ENCODE measurements at regions not wholly inside any gene's neighbourhood (a gene's known extent, or its start where the extent isn't known, plus 50 kb on each side); places are given as distances from the start of the nearest gene placed in this dataset.
"Not testable (repeated sequence)": the region's sequence is repeated elsewhere in the genome, so short reads cannot be mapped to it uniquely, and the experiment has no call there.

- peak in 1 of 4 experiments; percentile 4 for DNase-seq
These were observed 113.7 kb downstream of the CDCA7 start for GRCh38 chr2:173468266-173468793.

GRCh38 chr2:173472112-173472511, 117.4 kb downstream of the CDCA7 start:
- peak in 1 of 4 experiments; percentile 4 for DNase-seq

DNA sequence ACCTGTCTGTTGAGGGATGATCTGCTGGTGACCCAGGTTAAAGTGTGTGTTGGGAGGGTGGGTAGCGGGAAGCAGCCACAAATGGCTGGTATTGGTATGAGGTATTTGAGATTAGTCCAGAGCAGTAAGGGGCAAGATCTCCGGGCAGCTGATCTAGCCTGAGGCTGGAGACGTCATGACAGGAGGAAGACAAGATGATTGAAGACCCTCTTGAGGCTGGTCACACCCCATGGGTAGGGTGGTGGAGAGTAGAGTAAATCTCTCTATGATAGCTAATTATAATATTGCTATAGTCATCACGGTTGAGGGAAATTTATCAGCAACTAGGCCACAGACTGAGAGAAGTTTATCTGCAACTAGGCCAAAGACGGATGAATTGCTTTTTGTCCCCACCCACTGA, 128.5 kb downstream of the CDCA7 start:
- no peak for DNase-seq

- no peak for DNase-seq
These were observed 134.2 kb downstream of the CDCA7 start for GRCh38 chr2:173488861-173489260.

DNA sequence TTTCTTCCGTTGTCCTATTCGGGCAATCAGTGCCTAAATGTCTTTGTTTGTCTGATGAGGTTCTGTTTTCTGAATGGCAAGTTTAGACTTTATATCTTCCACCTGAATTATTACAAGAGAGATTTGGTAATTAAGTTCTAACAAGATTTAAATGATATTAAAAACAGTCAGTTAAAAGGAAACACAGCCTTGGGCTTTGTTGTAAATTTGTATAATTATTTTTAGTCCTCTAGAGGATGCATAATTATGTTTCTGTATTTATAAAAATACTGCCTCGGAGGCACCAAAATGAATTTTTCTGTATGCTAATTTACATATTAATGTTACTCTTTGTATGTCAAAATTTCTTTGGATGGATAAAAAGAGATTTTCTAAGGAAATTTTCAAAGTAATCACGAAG, 136.7 kb downstream of the CDCA7 start:
- DNase-seq: no peak

DNA sequence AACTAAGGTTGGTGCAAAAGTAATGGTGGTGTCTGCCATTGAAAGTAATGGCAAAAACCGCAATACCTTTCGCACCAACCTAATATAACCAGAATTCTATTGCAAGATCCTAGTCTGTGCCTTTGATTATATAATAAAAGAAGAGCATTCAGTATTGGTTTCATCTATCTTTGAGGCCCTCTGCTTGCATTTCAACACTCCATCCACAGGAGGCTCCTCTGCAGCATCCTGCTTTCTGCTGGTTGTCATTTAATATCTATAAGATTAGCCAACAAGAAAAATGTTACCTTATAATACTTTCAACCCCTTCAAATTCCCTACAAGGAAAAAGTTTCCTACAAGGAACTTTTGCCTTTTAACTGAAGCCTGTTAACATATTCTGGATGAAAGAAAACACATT, 139.2 kb downstream of the CDCA7 start:
- no peak for DNase-seq

DNA sequence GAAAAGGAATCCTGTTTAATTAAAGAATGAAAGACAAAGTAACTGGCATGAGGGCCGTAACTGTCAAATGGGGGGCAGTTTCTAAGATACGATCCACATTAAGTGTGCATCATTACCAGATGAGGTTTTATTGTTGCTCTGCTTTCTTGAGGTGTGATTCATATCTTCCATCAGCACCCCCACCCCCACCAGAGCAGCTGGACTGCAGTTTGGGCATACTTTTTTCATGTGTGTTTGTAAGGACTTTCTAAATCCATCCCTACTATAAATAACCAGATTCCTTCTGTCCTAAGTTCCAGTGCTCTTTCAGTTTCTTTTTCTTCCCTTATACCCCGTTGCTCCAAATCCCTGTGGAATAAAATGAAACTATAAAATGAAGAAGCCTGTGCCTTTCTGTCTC, 142.1 kb downstream of the CDCA7 start:
- DNase-seq: no peak

DNA sequence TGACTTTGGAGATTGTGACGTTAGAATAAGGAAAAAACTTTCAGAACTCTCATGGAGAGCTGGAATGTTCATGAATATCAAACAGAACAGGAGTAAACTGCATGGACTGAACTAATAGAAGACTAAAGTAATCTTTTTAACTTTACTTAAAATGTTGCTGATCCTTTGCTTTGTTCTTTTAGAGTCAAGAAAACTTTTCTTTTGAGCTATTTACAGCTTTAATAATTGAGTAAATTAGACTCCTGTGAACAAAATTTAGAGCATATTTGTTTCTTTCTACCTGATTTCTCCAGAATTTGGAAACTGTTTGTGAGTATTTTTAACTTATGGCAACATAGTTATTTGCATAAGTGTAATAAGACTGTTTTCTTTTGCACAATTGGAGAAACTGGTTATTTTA, 146.3 kb downstream of the CDCA7 start:
- no peak for DNase-seq

GRCh38 chr2:173502296-173502695, 147.6 kb downstream of the CDCA7 start:
- no peak for DNase-seq

DNA sequence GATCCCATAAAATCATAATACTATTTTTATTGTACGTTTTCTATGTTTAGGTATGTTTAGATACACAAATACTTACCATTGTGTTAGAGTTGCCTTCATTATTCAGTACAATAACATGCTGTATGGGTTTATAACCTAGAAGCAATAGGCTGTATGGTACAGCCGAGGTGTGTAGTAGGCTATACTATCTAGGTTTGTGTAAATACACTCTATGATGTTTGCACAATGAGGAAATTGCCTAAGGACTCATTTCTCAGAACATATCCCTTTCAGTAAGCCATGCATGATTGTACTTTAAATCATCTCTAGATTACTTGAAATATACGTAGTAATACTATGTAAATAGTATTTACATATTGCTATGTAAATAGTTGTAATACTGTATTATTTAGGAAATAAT, 156.7 kb downstream of the CDCA7 start:
- no peak for DNase-seq

DNA sequence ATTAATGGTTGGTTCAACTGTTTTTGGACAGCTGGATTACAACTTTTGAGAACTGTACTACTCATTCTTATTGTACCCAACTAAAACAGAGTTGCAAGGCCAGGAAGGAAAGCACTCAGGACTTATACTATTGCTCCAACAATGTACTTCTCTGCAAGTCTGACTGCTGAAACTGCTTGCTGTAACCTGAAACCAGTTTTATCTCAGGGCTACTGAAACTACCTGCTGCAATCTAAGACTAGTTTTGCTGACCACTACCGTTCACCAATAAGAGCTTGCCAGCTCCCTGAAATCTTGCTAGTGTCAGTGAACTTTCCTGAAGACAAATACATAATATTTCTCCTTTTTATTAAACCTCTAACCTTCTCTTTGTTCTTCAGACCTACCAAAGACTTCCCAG, 157.3 kb downstream of the CDCA7 start:
- DNase-seq: no peak

GRCh38 chr2:173513107-173513727, 158.5 kb downstream of the CDCA7 start:
- no peak for DNase-seq

DNA sequence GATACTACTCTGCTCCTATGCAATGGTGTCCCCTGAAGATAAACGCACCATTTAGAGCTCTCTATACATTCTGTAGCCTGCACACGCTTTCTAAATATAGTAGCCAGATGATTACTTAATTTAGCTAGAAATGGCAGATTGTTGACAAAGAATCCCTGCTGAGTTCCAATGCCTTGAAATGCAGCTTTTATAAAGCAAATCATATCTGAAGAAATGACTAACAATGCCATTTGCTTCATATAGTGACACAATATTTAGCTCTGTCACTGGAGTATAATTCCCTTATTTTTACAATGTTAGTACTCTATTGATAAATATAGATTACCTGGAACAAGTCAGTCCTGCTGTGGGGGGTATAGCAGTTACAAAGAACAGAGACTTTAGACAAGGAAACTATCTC, 166.2 kb downstream of the CDCA7 start:
- no peak for DNase-seq

GRCh38 chr2:173521450-173522192, 166.9 kb downstream of the CDCA7 start:
- DNase-seq: no peak

- DNase-seq: peak; percentile 78 to 93 (median 87)
These were observed 168.8 kb downstream of the CDCA7 start for GRCh38 chr2:173523497-173523896.

GRCh38 chr2:173524256-173524955, 169.7 kb downstream of the CDCA7 start:
- DNase-seq: peak; percentile 70 to 93 (median 82)

DNA sequence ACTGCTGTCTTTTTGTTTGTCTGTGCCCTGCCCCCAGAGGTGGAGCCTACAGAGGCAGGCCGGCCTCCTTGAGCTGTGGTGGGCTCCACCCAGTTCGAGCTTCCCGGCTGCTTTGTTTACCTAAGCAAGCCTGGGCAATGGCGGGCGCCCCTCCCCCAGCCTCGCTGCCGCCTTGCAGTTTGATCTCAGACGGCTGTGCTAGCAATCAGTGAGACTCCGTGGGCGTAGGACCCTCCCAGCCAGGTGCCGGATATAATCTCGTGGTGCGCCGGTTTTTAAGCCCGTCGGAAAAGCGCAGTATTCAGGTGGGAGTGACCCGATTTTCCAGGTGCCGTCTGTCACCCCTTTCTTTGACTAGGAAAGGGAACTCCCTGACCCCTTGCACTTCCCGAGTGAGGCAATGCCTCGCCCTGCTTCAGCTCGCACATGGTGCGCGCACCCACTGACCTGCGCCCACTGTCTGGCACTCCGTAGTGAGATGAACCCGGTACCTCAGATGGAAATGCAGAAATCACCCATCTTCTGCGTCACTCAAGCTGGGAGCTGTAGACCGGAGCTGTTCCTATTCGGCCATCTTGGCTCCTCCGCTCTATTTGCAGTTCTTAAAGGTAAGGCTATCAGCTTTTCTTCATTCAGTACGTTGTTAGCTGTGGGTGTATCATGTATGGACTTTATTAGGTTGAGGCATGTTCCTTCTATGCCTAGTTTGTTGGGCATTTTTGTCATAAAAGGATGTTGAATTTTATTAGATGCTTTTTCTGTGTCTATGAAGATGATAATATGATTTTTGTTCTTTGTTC, 178.3 kb downstream of the CDCA7 start:
- not testable (repeated sequence) for DNase-seq

GRCh38 chr2:173537694-173538093, 183.0 kb downstream of the CDCA7 start:
- no peak for DNase-seq

- DNase-seq: no peak
These were observed 184.9 kb downstream of the CDCA7 start for GRCh38 chr2:173539615-173540014.

GRCh38 chr2:173544641-173545363, 190.1 kb downstream of the CDCA7 start:
- DNase-seq: no peak

DNA sequence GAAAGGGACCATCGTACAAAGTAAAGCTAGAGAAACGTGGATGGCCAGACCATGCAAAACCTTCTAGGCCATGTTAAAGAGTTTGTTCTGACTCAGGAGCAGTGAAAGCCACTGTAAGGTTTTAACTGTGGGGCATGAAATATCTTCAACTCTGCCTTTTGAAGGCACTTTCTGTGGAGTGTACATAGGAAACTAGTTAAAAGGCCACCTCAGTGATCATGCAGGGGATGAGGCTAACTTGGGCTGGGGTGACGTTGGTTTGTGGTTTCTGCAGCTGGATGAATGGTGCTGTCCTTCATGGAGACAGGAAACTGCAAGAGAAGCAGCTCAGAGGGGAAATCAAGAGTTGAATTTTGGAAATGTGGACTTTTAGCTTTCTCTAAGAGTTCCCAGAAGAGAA, 190.7 kb downstream of the CDCA7 start:
- peak; percentile 73 to 78 (median 76) for DNase-seq

GRCh38 chr2:173547499-173547898, 192.8 kb downstream of the CDCA7 start:
- DNase-seq: peak in 1 of 4 experiments; percentile 26
